ENCODE measurements at regions not wholly inside any gene's neighbourhood (a gene's known extent, or its start where the extent isn't known, plus 50 kb on each side); places are given as distances from the start of the nearest gene placed in this dataset.

DNA sequence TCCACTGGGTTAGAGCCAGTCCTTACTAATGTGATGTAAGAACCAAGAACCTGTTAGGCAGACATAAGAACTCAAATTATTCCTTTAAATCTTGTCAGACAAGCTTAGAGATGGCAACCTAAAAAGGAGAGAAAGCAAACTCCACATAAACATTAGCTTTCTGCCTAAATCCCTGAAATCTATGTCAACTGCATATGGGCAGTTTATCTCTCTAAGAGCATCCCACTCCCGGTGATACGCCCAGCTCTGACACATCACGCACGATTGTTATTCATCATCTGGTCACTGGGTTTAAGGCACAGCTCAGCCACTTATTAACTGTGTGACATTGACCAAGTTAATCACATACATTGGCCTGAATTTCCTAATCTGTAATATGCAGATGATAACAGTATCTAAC, 323.7 kb downstream of the HHIPL2 start:
- TF ChIP-seq, protein P1, sequence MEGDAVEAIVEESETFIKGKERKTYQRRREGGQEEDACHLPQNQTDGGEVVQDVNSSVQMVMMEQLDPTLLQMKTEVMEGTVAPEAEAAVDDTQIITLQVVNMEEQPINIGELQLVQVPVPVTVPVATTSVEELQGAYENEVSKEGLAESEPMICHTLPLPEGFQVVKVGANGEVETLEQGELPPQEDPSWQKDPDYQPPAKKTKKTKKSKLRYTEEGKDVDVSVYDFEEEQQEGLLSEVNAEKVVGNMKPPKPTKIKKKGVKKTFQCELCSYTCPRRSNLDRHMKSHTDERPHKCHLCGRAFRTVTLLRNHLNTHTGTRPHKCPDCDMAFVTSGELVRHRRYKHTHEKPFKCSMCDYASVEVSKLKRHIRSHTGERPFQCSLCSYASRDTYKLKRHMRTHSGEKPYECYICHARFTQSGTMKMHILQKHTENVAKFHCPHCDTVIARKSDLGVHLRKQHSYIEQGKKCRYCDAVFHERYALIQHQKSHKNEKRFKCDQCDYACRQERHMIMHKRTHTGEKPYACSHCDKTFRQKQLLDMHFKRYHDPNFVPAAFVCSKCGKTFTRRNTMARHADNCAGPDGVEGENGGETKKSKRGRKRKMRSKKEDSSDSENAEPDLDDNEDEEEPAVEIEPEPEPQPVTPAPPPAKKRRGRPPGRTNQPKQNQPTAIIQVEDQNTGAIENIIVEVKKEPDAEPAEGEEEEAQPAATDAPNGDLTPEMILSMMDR (tag by site-specific recombination; IDR thresholded peaks at IDR 0.05) = no peak
- TF ChIP-seq, protein P2, sequence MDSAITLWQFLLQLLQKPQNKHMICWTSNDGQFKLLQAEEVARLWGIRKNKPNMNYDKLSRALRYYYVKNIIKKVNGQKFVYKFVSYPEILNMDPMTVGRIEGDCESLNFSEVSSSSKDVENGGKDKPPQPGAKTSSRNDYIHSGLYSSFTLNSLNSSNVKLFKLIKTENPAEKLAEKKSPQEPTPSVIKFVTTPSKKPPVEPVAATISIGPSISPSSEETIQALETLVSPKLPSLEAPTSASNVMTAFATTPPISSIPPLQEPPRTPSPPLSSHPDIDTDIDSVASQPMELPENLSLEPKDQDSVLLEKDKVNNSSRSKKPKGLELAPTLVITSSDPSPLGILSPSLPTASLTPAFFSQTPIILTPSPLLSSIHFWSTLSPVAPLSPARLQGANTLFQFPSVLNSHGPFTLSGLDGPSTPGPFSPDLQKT (IDR thresholded peaks at IDR 0.05; ENCODE audit: borderline replicate concordance, low read depth, low read length) = no peak
- TF ChIP-seq, protein P3, sequence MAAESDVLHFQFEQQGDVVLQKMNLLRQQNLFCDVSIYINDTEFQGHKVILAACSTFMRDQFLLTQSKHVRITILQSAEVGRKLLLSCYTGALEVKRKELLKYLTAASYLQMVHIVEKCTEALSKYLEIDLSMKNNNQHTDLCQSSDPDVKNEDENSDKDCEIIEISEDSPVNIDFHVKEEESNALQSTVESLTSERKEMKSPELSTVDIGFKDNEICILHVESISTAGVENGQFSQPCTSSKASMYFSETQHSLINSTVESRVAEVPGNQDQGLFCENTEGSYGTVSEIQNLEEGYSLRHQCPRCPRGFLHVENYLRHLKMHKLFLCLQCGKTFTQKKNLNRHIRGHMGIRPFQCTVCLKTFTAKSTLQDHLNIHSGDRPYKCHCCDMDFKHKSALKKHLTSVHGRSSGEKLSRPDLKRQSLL (tag by site-specific recombination; IDR thresholded peaks at IDR 0.05) = no peak
- TF ChIP-seq, protein P4, sequence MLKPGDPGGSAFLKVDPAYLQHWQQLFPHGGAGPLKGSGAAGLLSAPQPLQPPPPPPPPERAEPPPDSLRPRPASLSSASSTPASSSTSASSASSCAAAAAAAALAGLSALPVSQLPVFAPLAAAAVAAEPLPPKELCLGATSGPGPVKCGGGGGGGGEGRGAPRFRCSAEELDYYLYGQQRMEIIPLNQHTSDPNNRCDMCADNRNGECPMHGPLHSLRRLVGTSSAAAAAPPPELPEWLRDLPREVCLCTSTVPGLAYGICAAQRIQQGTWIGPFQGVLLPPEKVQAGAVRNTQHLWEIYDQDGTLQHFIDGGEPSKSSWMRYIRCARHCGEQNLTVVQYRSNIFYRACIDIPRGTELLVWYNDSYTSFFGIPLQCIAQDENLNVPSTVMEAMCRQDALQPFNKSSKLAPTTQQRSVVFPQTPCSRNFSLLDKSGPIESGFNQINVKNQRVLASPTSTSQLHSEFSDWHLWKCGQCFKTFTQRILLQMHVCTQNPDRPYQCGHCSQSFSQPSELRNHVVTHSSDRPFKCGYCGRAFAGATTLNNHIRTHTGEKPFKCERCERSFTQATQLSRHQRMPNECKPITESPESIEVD (tag by site-specific recombination; IDR thresholded peaks at IDR 0.05) = no peak
- TF ChIP-seq ZNF555 (tag by site-specific recombination; conservative IDR thresholded peaks at IDR 0.05) (no peak), YY1 (tag by site-specific recombination; IDR thresholded peaks at IDR 0.05) (no peak), SP2 (tag by site-specific recombination; IDR thresholded peaks at IDR 0.05) (no peak)

Measured in HEK293 (cell line).